ENCODE measurements at regions not wholly inside any gene's neighbourhood (a gene's known extent, or its start where the extent isn't known, plus 50 kb on each side); places are given as distances from the start of the nearest gene placed in this dataset.
"Not testable (repeated sequence)": the region's sequence is repeated elsewhere in the genome, so short reads cannot be mapped to it uniquely, and the experiment has no call there.

- H3K36me3 ChIP-seq (ENCODE audit: low read depth) = no peaks in the 10 kb centered on the region
- ATAC-seq (no peak), DNase-seq (no peak)
- intact Hi-C loops (cut with DNase I, micrococcal nuclease) = loop anchor here in 1 of 2 donors (10.0 kb wide), 1 partner anchor 225 kb away; no protein-coding TSS in a partner anchor
- H3K9me3 ChIP-seq = no peaks in the 10 kb centered on the region
- no peak for TF ChIP-seq CTCF (IDR thresholded peaks at IDR 0.05)
- no peaks in the 10 kb centered on the region for H3K4me1 ChIP-seq (ENCODE audit: low read depth)
- no peak overlapping the region for H3K4me3 ChIP-seq
These were observed 158.9 kb upstream of the FAM20A start for GRCh38 chr17:68760141-68760475.

DNA sequence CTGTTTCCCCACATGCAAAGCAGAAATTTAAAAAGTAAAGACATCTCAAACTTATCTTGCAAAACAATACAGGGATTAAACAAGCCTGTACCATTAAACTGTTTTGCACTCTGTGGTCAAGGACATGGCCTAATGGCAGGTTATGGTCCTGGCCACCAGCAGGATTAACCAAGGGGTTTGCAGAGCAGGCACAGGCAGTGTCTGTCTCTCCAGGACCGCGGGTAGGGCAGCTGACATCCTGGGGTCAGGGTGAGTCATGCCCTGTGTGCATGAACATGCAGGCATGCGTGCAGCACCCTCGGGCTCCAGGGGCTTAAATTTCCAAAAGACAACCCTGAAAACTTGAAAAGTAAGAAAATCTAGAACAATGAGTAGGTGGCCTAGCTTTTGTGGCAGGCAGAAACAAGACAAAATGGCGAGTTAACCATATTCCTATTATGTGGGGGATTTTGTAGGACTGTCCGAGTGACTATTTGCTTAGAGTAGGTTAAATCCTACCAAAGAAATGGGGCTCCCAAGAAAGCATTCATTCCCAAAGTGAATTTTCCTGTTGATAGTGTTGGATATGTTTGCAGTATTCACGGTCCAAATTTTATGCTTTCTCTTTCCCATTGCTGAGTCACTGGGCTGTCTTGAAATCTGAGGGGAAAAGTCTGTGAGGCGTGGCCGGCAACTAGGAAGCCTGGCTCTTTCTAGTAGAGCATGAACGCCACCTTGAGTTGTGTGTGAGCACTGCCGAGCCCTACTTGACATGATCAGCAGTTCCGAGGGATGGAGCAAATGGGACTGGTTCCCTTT is 158.4 kb upstream of the FAM20A start:
- intact Hi-C loops (cut with DNase I, micrococcal nuclease) = loop anchor here in 1 of 2 donors (10.0 kb wide), 1 partner anchor 225 kb away; no protein-coding TSS in a partner anchor
- H3K4me3 ChIP-seq = no peak overlapping the region
- no peaks in the 10 kb centered on the region for H3K9me3 ChIP-seq
- peak; percentile 99 for ATAC-seq
- H3K4me1 ChIP-seq (ENCODE audit: low read depth) = no peaks in the 10 kb centered on the region
- no peaks in the 10 kb centered on the region for H3K36me3 ChIP-seq (ENCODE audit: low read depth)
- DNase-seq = peak; percentile 77 to 92 (median 80)
- peak; percentile 64 for TF ChIP-seq CTCF (IDR thresholded peaks at IDR 0.05)

- Histone ChIP-seq H3K4me3 (no peak overlapping the region), H3K9me3 (no peaks in the 10 kb centered on the region), H3K4me1 (ENCODE audit: low read depth) (no peaks in the 10 kb centered on the region), H3K36me3 (ENCODE audit: low read depth) (no peaks in the 10 kb centered on the region)
- ATAC-seq (no peak), DNase-seq (no peak)
- no peak for TF ChIP-seq CTCF (IDR thresholded peaks at IDR 0.05)
- intact Hi-C loops (cut with DNase I, micrococcal nuclease) = no loop called here
These were observed 157.8 kb upstream of the FAM20A start for GRCh38 chr17:68759002-68759342.

DNA sequence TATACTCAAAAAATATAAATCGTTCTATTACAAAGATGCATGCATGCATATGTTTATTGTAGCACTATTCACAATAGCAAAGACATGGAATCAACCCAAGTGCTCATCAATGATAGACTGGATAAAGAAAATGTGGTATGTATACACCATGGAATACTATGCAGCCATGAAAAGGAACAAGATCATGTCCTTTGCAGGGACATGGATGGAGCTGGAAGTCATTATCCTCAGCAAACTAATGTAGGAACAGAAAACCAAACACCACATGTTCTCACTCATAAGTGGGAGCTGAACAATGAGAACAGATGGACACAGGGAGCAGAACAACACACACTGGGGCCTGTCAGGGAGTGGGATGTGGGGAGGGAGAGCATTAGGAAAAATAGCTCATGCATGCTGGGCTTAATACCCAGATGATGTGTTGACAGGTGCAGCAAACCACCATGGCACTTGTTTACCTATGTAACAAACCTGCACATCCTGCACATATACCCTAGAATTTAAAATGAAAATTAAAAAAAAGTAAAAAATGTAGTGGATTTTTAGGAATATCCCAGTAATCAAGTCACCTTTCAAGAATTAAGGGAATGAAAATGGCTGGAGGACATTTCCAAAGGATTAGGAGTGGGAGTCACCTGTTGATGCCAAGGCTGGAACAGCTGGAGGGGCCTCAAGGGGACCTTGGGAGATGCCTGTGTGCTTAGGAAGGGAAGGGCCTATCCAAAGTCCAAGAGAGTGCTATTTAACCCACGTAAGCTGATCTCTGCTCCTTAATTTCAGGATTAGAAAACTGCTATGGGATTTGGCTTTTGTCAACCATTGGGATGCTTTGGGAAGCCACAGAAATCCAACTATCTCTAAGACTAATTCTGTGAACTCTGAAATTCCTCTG is 156.9 kb upstream of the FAM20A start:
- intact Hi-C loops (cut with DNase I, micrococcal nuclease); H3K9me3 ChIP-seq; H3K4me1 ChIP-seq (ENCODE audit: low read depth); DNase-seq; H3K36me3 ChIP-seq (ENCODE audit: low read depth); H3K4me3 ChIP-seq; ATAC-seq: not testable (repeated sequence)

- ATAC-seq = no peak
- intact Hi-C loops (cut with DNase I, micrococcal nuclease) = no loop called here
- Histone ChIP-seq H3K36me3 (ENCODE audit: low read depth) (no peaks in the 10 kb centered on the region), H3K9me3 (no peaks in the 10 kb centered on the region), H3K4me1 (ENCODE audit: low read depth) (no peaks in the 10 kb centered on the region), H3K4me3 (no peak overlapping the region)
- TF ChIP-seq CTCF (IDR thresholded peaks at IDR 0.05) = no peak
- no peak for DNase-seq
These were observed 153.0 kb upstream of the FAM20A start for GRCh38 chr17:68753985-68754769.

Data from mucosa of descending colon (tissue), 3 donors.